Parathyroid adenoma (tissue), 2 donors: ENCODE measurements at regions not wholly inside any gene's neighbourhood (a gene's known extent, or its start where the extent isn't known, plus 50 kb on each side); places are given as distances from the start of the nearest gene placed in this dataset.

ENCODE experiments used
- H2AFZ ChIP-seq: fragments of 300-600 bp; sonication (generic); one replicate; pipeline ENCODE4 v1.7.0; 2017; ENCODE audit warnings: antibody characterized with exemption, mild to moderate bottlenecking
- H3K27ac ChIP-seq: fragments of 300-600 bp; sonication (generic); one replicate; pipeline ENCODE4 v1.7.0; 2017
- H3K27me3 ChIP-seq: fragments of 300-600 bp; sonication (generic); one replicate; pipeline ENCODE4 v1.7.0; 2017; ENCODE audit warnings: low read length; ENCODE audit not compliant: control insufficient read depth, insufficient read depth
- H3K36me3 ChIP-seq: fragments of 300-600 bp; sonication (generic); one replicate; pipeline ENCODE4 v1.7.0; 2017; ENCODE audit warnings: low read length; ENCODE audit not compliant: control insufficient read depth, insufficient read depth
- H3K4me1 ChIP-seq: fragments of 300-600 bp; sonication (generic); one replicate; pipeline ENCODE4 v1.7.0; 2017; ENCODE audit warnings: control low read depth
- H3K4me2 ChIP-seq: fragments of 300-600 bp; sonication (generic); one replicate; pipeline ENCODE4 v1.7.0; 2017; ENCODE audit warnings: low read length
- H3K4me3 ChIP-seq: fragments of 300-600 bp; sonication (generic); one replicate; pipeline ENCODE4 v1.7.0; 2017; ENCODE audit warnings: low read depth, low read length
- H3K79me2 ChIP-seq: fragments of 300-600 bp; sonication (generic); one replicate; pipeline ENCODE4 v1.7.0; 2017; ENCODE audit warnings: control low read depth
- H3K9ac ChIP-seq: fragments of 300-600 bp; sonication (generic); one replicate; pipeline ENCODE4 v1.7.0; 2017; ENCODE audit warnings: mild to moderate bottlenecking
- H3K9me3 ChIP-seq: fragments of 300-600 bp; sonication (generic); one replicate; pipeline ENCODE4 v1.7.0; 2017; ENCODE audit warnings: low read length; ENCODE audit not compliant: control insufficient read depth
- TF ChIP-seq, protein P1 (sequence below): fragments of 300-600 bp; sonication (generic); IDR thresholded peaks from one replicate; pipeline ENCODE4 v1.7.0; 2017; ENCODE audit warnings: antibody characterized with exemption, mild to moderate bottlenecking
- donor health status: primary hyperparathyroidism.

DNA sequence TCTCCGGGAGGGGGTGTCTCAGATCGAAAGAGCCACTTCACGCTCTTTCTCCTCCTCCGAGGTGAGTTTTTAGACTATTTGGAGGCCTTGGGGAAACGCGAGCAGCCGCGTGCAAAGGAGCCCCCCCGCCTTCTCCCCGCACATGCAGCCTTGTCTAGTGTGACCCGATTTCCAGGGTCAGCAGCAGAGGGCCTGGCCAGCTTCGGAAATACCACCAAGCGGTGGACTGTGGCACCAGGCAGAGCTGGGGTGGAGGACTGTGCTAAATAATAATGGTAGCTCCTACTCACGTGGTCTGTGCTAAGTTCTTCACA lies 79.3 kb upstream of the BCOR start:
- H3K27ac ChIP-seq, result peak overlapping the region; percentile 98
- no peaks in the 10 kb centered on the region for H3K79me2 ChIP-seq
- peak overlapping the region; percentile 74 for H2AFZ ChIP-seq
- peak overlapping the region; percentile 66 for H3K4me3 ChIP-seq
- H3K36me3 ChIP-seq, result no peaks in the 10 kb centered on the region
- no peak overlapping the region for H3K9ac ChIP-seq
- TF ChIP-seq, protein P1, sequence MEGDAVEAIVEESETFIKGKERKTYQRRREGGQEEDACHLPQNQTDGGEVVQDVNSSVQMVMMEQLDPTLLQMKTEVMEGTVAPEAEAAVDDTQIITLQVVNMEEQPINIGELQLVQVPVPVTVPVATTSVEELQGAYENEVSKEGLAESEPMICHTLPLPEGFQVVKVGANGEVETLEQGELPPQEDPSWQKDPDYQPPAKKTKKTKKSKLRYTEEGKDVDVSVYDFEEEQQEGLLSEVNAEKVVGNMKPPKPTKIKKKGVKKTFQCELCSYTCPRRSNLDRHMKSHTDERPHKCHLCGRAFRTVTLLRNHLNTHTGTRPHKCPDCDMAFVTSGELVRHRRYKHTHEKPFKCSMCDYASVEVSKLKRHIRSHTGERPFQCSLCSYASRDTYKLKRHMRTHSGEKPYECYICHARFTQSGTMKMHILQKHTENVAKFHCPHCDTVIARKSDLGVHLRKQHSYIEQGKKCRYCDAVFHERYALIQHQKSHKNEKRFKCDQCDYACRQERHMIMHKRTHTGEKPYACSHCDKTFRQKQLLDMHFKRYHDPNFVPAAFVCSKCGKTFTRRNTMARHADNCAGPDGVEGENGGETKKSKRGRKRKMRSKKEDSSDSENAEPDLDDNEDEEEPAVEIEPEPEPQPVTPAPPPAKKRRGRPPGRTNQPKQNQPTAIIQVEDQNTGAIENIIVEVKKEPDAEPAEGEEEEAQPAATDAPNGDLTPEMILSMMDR, result no peak
- H3K9me3 ChIP-seq, result no peaks in the 10 kb centered on the region
- H3K27me3 ChIP-seq, result no peaks in the 10 kb centered on the region
- H3K4me2 ChIP-seq, result peak overlapping the region; percentile 65
- peaks cover 15% of the 10 kb centered on the region for H3K4me1 ChIP-seq

DNA sequence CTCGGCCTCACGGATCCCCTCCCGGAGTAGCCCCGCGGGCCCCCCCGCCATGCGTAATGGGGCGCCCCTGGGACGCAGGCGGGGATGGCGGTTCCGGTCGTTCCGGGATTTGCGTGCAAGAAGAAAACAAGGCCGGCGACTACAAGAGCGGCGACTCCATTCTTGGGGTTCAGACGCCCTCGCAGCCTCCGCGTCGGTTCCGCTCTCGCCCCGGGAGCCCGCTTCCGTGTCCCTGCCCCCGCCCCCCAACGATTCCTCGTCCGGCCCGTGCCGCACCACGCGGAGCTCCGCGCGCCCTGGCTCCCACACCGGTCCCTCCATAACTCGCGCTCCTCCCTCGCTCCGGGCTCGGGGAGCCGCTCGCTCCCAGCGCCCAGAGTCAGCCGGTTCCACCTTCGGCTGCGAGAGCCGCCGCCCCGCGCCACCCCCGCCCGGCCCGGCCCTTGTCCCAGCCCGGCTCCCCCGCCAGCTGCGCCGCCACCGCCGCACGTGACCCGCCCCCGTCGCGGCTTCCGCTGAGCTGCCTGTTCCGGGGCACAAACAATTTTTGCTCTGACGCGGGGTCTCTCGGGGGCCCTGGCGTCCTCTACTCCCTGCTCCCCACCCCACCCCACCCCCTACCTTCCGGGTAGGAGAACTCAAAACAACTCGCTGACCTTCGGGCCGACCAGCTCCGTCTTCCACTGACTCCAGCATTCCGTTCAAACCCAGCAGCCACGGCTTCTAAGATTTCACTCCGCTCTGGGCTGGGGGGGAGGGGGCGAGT lies 78.8 kb upstream of the BCOR start:
- H3K79me2 ChIP-seq, result no peaks in the 10 kb centered on the region
- H3K9ac ChIP-seq, result peak overlapping the region; percentile 89
- no peaks in the 10 kb centered on the region for H3K36me3 ChIP-seq
- peak overlapping the region; percentile 98 for H3K27ac ChIP-seq
- no peaks in the 10 kb centered on the region for H3K27me3 ChIP-seq
- H3K4me3 ChIP-seq, result peak overlapping the region; percentile 66
- peaks cover 15% of the 10 kb centered on the region for H3K4me1 ChIP-seq
- no peaks in the 10 kb centered on the region for H3K9me3 ChIP-seq
- TF ChIP-seq, protein P1, result no peak
- peak overlapping the region; percentile 74 for H2AFZ ChIP-seq
- H3K4me2 ChIP-seq, result peak overlapping the region; percentile 85

DNA sequence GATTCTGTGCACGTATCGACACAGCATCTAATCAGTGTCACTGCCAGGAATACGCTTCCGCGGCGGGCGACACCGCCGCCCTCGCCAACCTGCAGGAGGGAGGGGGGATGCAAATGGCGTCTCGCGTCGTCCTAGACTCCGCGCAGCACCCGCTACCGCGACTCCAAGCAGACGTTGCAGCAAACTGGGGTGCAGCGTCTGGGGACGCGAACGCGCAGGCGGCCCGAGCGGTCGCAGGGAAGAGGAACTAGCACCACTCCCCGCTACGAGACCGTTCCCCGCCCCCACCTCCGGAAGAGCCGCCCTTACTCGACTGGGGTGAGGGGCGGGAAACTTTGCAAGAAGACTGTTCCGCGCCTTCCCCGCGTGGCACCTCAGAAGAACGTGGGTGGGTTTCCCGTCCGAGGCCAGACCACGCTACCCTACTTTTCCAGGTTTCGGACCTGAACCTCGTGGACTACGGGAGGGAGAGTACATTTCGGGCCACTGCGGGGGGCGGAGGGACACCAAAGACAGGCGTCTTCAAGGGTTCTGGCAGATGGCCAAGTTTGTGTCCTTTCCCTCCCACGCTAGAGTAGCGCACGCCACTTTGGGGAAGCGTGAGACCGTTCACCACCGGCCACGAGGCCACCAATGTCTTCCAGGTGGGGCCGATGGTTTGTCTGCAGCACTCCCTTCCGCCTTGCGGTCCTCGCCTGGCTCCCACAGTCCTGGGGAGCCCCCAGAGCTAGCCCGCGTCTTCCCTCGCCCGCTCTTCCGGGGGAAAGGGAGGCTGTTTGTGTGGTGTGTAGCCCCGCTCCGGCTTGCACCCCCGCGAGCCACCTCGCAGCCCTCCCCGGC lies 78.0 kb upstream of the BCOR start:
- Histone ChIP-seq H3K9ac (peak overlapping the region; percentile 89), H3K27ac (peak overlapping the region; percentile 98), H3K36me3 (no peaks in the 10 kb centered on the region), H3K27me3 (no peaks in the 10 kb centered on the region), H2AFZ (peak overlapping the region; percentile 42), H3K4me3 (peak overlapping the region; percentile 66), H3K4me1 (peaks cover 15% of the 10 kb centered on the region), H3K9me3 (no peaks in the 10 kb centered on the region), H3K79me2 (no peaks in the 10 kb centered on the region), H3K4me2 (peak overlapping the region; percentile 85)
- TF ChIP-seq, protein P1, result no peak

DNA sequence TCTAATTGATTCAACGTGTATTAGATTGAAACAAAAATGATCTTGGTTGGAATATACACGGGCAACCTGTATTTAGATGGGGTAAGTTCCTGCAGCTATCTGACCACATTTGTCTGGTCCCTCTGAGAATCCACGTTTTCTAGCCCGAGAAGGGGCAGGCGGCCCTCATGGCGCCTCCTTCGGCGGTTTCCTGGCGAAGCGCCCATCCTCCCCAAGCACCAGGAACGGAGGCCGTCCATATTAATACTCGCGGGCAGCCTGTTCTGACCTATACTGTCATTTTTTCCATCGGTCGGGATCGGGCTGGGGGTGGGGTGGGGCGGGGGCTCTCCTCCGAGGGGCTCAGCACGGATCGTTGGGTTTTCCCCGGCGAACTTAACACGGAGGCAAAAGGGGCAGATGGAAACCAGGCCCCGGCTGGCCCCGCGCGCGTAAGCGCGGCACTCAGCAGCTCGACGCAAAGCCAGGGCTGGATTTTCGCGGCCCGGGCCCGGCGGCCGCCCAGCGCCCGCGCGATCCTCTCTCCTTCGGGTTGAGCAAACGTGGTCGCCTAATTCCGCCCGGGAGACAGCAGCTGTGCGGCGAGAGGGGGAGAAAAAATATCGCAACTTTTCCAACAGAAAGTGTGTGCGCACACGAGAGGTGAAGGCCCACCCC lies 77.2 kb upstream of the BCOR start:
- Histone ChIP-seq H3K4me2 (peak overlapping the region; percentile 85), H3K4me1 (peaks cover 15% of the 10 kb centered on the region), H3K36me3 (no peaks in the 10 kb centered on the region), H3K79me2 (no peaks in the 10 kb centered on the region), H2AFZ (peak overlapping the region; percentile 42), H3K27ac (peak overlapping the region; percentile 98), H3K27me3 (no peaks in the 10 kb centered on the region), H3K4me3 (peak overlapping the region; percentile 66), H3K9ac (no peak overlapping the region), H3K9me3 (no peaks in the 10 kb centered on the region)
- TF ChIP-seq, protein P1, result no peak
